ENCODE measurements at regions not wholly inside any gene's neighbourhood (a gene's known extent, or its start where the extent isn't known, plus 50 kb on each side); places are given as distances from the start of the nearest gene placed in this dataset.

- H3K56ac ChIP-seq (ENCODE audit: insufficient read length, low read depth, low read length), result no peak overlapping the region
- no peak overlapping the region for H2BK15ac ChIP-seq (ENCODE audit: low read depth, low read length)
- DNase-seq, result no peak
- H3K23me2 ChIP-seq (ENCODE audit: insufficient read length, low read depth, low read length, poor library complexity, severe bottlenecking), result no peaks in the 10 kb centered on the region
- H3K14ac ChIP-seq (ENCODE audit: insufficient read depth, low read length), result no peak overlapping the region
- no peaks in the 10 kb centered on the region; the same call in 1 of the 2 replicates for H3K4me1 ChIP-seq (ENCODE audit: insufficient read depth, low read length)
- no peak overlapping the region for H3T11ph ChIP-seq (ENCODE audit: low read length)
- no CpG with 5 or more reads among the region's 2 CpGs for WGBS (ENCODE audit: extremely low coverage, insufficient read length, low lambda C conversion rate)
- Mint-ChIP-seq H3K4me1 (peaks cover 9 to 21% of the 10 kb centered on the region in 2 experiments), H3K4me3 (no peak overlapping the region), H3K36me3 (ENCODE audit: insufficient read depth in 1 of 3, low read depth in 3 of 3) (no peaks in the 10 kb centered on the region), H3K27ac (no peak overlapping the region), H3K9me3 (no peaks in the 10 kb centered on the region), H3K27me3 (ENCODE audit: low read depth) (peaks cover under 1% of the 10 kb centered on the region)
- H3K9ac ChIP-seq (ENCODE audit: extremely low read depth, insufficient read length, low read length), result no peak overlapping the region
- H3K4me2 ChIP-seq (ENCODE audit: insufficient read depth, insufficient read length, low read length), result no peak overlapping the region
- TF ChIP-seq, protein P1, sequence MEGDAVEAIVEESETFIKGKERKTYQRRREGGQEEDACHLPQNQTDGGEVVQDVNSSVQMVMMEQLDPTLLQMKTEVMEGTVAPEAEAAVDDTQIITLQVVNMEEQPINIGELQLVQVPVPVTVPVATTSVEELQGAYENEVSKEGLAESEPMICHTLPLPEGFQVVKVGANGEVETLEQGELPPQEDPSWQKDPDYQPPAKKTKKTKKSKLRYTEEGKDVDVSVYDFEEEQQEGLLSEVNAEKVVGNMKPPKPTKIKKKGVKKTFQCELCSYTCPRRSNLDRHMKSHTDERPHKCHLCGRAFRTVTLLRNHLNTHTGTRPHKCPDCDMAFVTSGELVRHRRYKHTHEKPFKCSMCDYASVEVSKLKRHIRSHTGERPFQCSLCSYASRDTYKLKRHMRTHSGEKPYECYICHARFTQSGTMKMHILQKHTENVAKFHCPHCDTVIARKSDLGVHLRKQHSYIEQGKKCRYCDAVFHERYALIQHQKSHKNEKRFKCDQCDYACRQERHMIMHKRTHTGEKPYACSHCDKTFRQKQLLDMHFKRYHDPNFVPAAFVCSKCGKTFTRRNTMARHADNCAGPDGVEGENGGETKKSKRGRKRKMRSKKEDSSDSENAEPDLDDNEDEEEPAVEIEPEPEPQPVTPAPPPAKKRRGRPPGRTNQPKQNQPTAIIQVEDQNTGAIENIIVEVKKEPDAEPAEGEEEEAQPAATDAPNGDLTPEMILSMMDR (conservative IDR thresholded peaks at IDR 0.05), result no peak
- H4K8ac ChIP-seq (replicated peaks; ENCODE audit: insufficient read length, low read depth, low read length), result no peak overlapping the region
- H3K18ac ChIP-seq (ENCODE audit: insufficient read length, low read depth, low read length), result no peak overlapping the region
- no peak overlapping the region for H2BK5ac ChIP-seq (ENCODE audit: insufficient read length, low read length)
- H4K5ac ChIP-seq (ENCODE audit: insufficient read length, low read depth, low read length), result no peak overlapping the region
- H2BK12ac ChIP-seq (ENCODE audit: insufficient read length, low read depth, low read length), result no peak overlapping the region
- H2BK20ac ChIP-seq (ENCODE audit: low read depth, low read length, poor library complexity, severe bottlenecking), result no peak overlapping the region
- H4K20me1 ChIP-seq (ENCODE audit: control insufficient read depth, insufficient read depth, insufficient read length), result no peaks in the 10 kb centered on the region
- no peak overlapping the region for H2BK120ac ChIP-seq (ENCODE audit: low read depth, low read length, poor library complexity, severe bottlenecking)
- no peak overlapping the region for H4K91ac ChIP-seq (ENCODE audit: insufficient read length, low read depth, low read length)
- no peak overlapping the region for H3K23ac ChIP-seq (ENCODE audit: insufficient read length, low read depth, low read length)
- H2AFZ ChIP-seq (ENCODE audit: low read length), result no peak overlapping the region
- H2AK5ac ChIP-seq (ENCODE audit: insufficient read length, low read length), result no peak overlapping the region
- H3K79me1 ChIP-seq (ENCODE audit: insufficient read depth, low read depth, low read length, poor library complexity, severe bottlenecking), result no peaks in the 10 kb centered on the region
- no peak overlapping the region for H3K27ac ChIP-seq (ENCODE audit: insufficient read length, low read depth, low read length)
- no peak overlapping the region for H3K4ac ChIP-seq (ENCODE audit: low read depth, low read length)
- H3K9me3 ChIP-seq (ENCODE audit: control insufficient read depth, low read depth, low read length), result no peaks in the 10 kb centered on the region
- H3K27me3 ChIP-seq (ENCODE audit: insufficient read depth, low read length), result no peaks in the 10 kb centered on the region
- H3K79me2 ChIP-seq (ENCODE audit: insufficient read depth, low read length), result no peaks in the 10 kb centered on the region
Observed at GRCh38 chr5:72630081-72630480, 122.9 kb upstream of the ZNF366 start.

Data from H9 (cell line).